NCI-H82 treated with DMSO at 0.1 percent for 48 hours (cell line): ENCODE measurements at regions not wholly inside any gene's neighbourhood (a gene's known extent, or its start where the extent isn't known, plus 50 kb on each side); places are given as distances from the start of the nearest gene placed in this dataset.
"Not testable (repeated sequence)": the region's sequence is repeated elsewhere in the genome, so short reads cannot be mapped to it uniquely, and the experiment has no call there.

ENCODE experiments used
- DNase-seq: peaks from one replicate; lab custom pipeline; 2025; ENCODE audit not compliant: unreplicated experiment; lab: John Stamatoyannopoulos, UW

- DNase-seq = no peak
These were observed 98.3 kb downstream of the BACH1 start for GRCh38 chr21:29396951-29397455.

GRCh38 chr21:29403301-29403700 lies 104.6 kb downstream of the BACH1 start:
- no peak for DNase-seq

- no peak for DNase-seq
These were observed 105.3 kb downstream of the BACH1 start for GRCh38 chr21:29403922-29404538.

GRCh38 chr21:29405503-29406122 lies 106.9 kb downstream of the BACH1 start:
- DNase-seq = no peak

GRCh38 chr21:29406385-29406784 lies 107.7 kb downstream of the BACH1 start:
- DNase-seq = no peak

- no peak for DNase-seq
These were observed 108.8 kb downstream of the BACH1 start for GRCh38 chr21:29407571-29407970.

- DNase-seq = no peak
These were observed 115.0 kb downstream of the BACH1 start for GRCh38 chr21:29413683-29414082.

GRCh38 chr21:29416268-29416667 lies 117.5 kb downstream of the BACH1 start:
- no peak for DNase-seq

GRCh38 chr21:29418813-29419212 lies 120.1 kb downstream of the BACH1 start:
- DNase-seq = no peak

- no peak for DNase-seq
These were observed 120.7 kb downstream of the BACH1 start for GRCh38 chr21:29419422-29419821.

GRCh38 chr21:29423099-29423870 lies 124.6 kb downstream of the BACH1 start:
- peak; percentile 86 for DNase-seq

- DNase-seq = no peak
These were observed 126.0 kb downstream of the BACH1 start for GRCh38 chr21:29424728-29425127.

- no peak for DNase-seq
These were observed 130.5 kb downstream of the BACH1 start for GRCh38 chr21:29429218-29429617.

- peak; percentile 15 for DNase-seq
These were observed 131.3 kb downstream of the BACH1 start for GRCh38 chr21:29430030-29430429.

- DNase-seq = no peak
These were observed 131.9 kb downstream of the BACH1 start for GRCh38 chr21:29430576-29430975.

- DNase-seq = no peak
These were observed 132.5 kb downstream of the BACH1 start for GRCh38 chr21:29431178-29431577.

GRCh38 chr21:29431680-29432079 lies 133.0 kb downstream of the BACH1 start:
- no peak for DNase-seq

- no peak for DNase-seq
These were observed 134.8 kb downstream of the BACH1 start for GRCh38 chr21:29433366-29434059.

GRCh38 chr21:29434081-29434480 lies 135.4 kb downstream of the BACH1 start:
- DNase-seq = no peak

GRCh38 chr21:29434982-29435381 lies 136.3 kb downstream of the BACH1 start:
- not testable (repeated sequence) for DNase-seq

- no peak for DNase-seq
These were observed 137.4 kb downstream of the BACH1 start for GRCh38 chr21:29436143-29436542.
